GM21381 (cell line): ENCODE measurements at regions not wholly inside any gene's neighbourhood (a gene's known extent, or its start where the extent isn't known, plus 50 kb on each side); places are given as distances from the start of the nearest gene placed in this dataset.

Experiments used
- ATAC-seq: cut with Tn5 transposase; IDR thresholded peaks from one replicate; pipeline ENCODE4 v1.9.1; 2021; ENCODE audit warnings: mild to moderate bottlenecking, moderate library complexity; ENCODE audit not compliant: unreplicated experiment

DNA sequence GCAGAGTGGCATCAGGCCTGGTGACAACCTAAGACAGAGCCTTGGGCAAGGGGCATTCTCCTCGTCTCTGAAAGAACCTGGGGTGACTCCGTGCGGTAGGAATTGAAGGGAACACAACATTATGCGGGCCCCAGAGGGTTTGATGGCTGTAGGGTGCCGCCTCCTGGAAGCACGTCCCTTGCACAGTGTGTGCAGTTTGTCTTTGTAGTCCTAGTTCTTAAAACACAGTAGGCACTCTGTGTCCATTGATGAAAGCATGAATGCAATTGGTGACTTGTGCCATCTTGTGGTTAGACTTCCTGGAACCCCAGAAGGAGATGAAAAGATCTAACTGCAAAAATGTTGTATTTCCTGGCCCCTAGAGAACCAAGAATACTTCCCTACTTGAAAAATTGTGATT, 279.8 kb downstream of the UTP18 start:
- no peak for ATAC-seq

GRCh38 chr17:51541215-51541614, 280.9 kb downstream of the UTP18 start:
- ATAC-seq = no peak

DNA sequence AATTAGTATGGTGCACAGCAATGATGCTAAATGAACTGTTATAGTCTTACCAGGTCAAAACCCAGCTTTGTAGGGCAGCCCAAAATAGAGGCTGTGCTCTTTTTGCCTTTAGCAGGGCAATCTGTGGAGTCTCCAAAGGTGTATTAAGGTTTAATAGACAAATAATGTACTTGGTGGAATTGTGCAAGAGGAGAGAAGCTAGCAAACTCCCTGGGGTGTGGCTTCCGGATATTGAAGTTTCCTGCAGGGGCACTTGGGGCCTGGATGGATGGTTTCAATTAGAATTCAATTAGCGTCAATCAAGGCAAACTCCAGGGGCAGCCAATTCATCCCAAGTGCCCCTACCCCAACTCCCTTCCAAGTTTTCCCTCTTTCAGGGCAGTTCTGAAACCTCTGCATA, 285.8 kb downstream of the UTP18 start:
- no peak for ATAC-seq

GRCh38 chr17:51548125-51548524, 287.8 kb downstream of the UTP18 start:
- ATAC-seq = no peak

GRCh38 chr17:51555153-51555552, 294.8 kb downstream of the UTP18 start:
- no peak for ATAC-seq

GRCh38 chr17:51559778-51560177, 299.4 kb downstream of the UTP18 start:
- ATAC-seq = no peak

DNA sequence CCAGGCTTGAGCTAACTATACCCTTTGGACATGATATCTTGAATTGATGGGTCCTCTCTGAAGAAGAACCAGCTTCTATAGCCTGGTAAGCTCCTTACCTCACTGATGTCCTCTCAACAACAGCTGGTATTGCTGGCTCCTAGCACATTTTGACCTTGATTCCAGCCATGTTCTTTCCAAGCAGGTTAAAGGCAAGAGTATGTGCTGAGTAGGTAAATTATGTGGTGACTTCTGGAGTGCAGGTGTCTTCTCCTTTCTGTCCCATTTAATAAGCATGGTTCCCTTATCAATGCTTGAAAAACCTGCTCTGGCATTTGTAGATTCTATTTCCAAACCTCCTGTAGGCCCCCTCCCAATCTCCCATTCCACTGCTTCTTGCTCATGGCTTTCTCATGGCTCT, 300.1 kb downstream of the UTP18 start:
- no peak for ATAC-seq

DNA sequence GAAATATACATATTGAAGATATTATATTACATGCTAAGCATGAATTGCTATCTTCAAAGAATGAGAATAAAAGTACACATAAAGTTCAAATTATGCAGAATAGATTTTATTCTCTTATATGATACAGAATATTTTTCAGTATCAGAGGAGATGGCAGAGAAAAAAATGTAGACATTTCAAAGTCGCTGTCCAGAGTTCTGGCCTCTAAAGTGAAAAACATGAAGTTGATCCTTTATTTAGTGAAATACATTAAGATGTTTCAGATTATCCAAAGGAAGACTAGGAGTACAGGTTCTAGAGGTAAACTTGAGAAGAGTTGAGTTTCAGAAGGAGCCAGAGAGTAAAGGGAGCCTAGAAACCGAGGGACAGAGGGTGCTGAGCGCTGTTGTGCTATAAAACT, 303.6 kb downstream of the UTP18 start:
- ATAC-seq = no peak

- ATAC-seq = no peak
Observed at GRCh38 chr17:51572115-51572514, 311.8 kb downstream of the UTP18 start.
